SU-DHL-6 (cell line): ENCODE measurements at regions not wholly inside any gene's neighbourhood (a gene's known extent, or its start where the extent isn't known, plus 50 kb on each side); places are given as distances from the start of the nearest gene placed in this dataset.

Source experiments
- EZH2phosphoT487 ChIP-seq: fragments of 200-600 bp; sonication (generic), shearing (Covaris generic); conservative IDR thresholded peaks from 2 replicates; pipeline ENCODE4 v1.6.1; 2018; ENCODE audit warnings: mild to moderate bottlenecking, antibody characterized with exemption, low read length, moderate library complexity, mixed read lengths
- TF ChIP-seq, protein P1 (sequence below): fragments of 200-600 bp; sonication (generic); IDR thresholded peaks from one replicate; pipeline ENCODE4 v1.5.1; 2017; ENCODE audit warnings: antibody characterized with exemption, mild to moderate bottlenecking, low read length, moderate library complexity; ENCODE audit not compliant: insufficient read depth, poor library complexity, severe bottlenecking

DNA sequence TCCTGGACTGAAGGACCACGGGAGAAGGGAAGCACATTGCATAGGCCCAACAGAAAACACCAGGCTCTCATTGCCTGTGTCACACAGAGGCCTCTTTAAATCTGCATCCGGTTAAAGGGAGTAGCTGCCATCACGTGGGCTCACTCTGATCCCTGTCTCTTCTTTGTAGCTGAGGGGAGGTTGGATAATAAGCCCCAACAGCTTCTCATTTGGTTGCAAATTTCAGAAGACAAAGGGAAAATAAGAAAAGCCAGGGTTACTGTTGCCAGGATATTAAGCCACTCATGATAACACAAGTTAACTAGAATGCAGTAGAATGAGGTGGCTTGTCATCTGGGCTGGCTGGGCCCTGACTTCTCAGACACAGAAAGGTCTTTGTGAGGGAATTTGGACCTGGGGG, 325.1 kb upstream of the ERCC4 start:
- TF ChIP-seq, protein P1, sequence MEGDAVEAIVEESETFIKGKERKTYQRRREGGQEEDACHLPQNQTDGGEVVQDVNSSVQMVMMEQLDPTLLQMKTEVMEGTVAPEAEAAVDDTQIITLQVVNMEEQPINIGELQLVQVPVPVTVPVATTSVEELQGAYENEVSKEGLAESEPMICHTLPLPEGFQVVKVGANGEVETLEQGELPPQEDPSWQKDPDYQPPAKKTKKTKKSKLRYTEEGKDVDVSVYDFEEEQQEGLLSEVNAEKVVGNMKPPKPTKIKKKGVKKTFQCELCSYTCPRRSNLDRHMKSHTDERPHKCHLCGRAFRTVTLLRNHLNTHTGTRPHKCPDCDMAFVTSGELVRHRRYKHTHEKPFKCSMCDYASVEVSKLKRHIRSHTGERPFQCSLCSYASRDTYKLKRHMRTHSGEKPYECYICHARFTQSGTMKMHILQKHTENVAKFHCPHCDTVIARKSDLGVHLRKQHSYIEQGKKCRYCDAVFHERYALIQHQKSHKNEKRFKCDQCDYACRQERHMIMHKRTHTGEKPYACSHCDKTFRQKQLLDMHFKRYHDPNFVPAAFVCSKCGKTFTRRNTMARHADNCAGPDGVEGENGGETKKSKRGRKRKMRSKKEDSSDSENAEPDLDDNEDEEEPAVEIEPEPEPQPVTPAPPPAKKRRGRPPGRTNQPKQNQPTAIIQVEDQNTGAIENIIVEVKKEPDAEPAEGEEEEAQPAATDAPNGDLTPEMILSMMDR = no peak
- no peak for TF ChIP-seq EZH2phosphoT487
